Small intestine (tissue), 7 donors: ENCODE measurements at regions not wholly inside any gene's neighbourhood (a gene's known extent, or its start where the extent isn't known, plus 50 kb on each side); places are given as distances from the start of the nearest gene placed in this dataset.
"Not testable (repeated sequence)": the region's sequence is repeated elsewhere in the genome, so short reads cannot be mapped to it uniquely, and the experiment has no call there.

Source experiments
- DNase-seq, 2 donors: peaks; one replicate each; pipeline versions ENCODE4 v3.0.0 to v3.0.0-alpha.2; 2013
- FAIRE-seq: peaks from 2 replicates; lab custom pipeline; 2012; peaks lifted over from hg19 to GRCh38; lab: Jason Lieb, UNC
- H3K27ac ChIP-seq, 3 donors: one replicate each; pipeline ENCODE4 v1.5.1; 2013; ENCODE audit warnings: low read length in 2 of 3, mild to moderate bottlenecking in 2 of 3, control low read depth in 1 of 3, inconsistent platforms in 1 of 3, low read depth in 1 of 3, moderate library complexity in 1 of 3
- H3K27me3 ChIP-seq, 3 donors: one replicate each; pipeline ENCODE4 v1.6.1; 2013; ENCODE audit warnings: low read length in 3 of 3, inconsistent platforms in 1 of 3; ENCODE audit not compliant: control insufficient read depth in 3 of 3, insufficient read depth in 3 of 3
- H3K36me3 ChIP-seq, 3 donors: one replicate each; pipeline ENCODE4 v1.6.1; 2013; ENCODE audit warnings: low read length in 3 of 3, inconsistent platforms in 1 of 3, low read depth in 1 of 3, mild to moderate bottlenecking in 1 of 3, moderate library complexity in 1 of 3; ENCODE audit not compliant: control insufficient read depth in 3 of 3, insufficient read depth in 2 of 3
- H3K4me1 ChIP-seq, 3 donors: one replicate each; pipeline ENCODE4 v1.6.1; 2013; ENCODE audit warnings: low read length in 2 of 3, inconsistent platforms in 1 of 3, low read depth in 1 of 3, mild to moderate bottlenecking in 1 of 3, moderate library complexity in 1 of 3; ENCODE audit not compliant: control insufficient read depth in 3 of 3, insufficient read depth in 2 of 3
- H3K4me3 ChIP-seq, 3 donors: one replicate each; pipeline ENCODE4 v1.5.1; 2013; ENCODE audit warnings: low read length in 3 of 3, control low read depth in 1 of 3, inconsistent platforms in 1 of 3, low read depth in 1 of 3, mild to moderate bottlenecking in 1 of 3, moderate library complexity in 1 of 3
- H3K9me3 ChIP-seq, 2 donors: one replicate each; pipeline ENCODE4 v1.6.1; 2013; ENCODE audit warnings: low read depth in 1 of 2, low read length in 1 of 2; ENCODE audit not compliant: control insufficient read depth in 2 of 2, insufficient read depth in 1 of 2
- WGBS, 3 donors: extraction: QIAGEN DNeasy Blood & Tissue Kit; methylation state at CpG; one replicate each; pipeline ENCODE4 v1.1.7; 2013; 5-methylcytosine and 5-hydroxymethylcytosine counted together
- donor health status: healthy with polysubstance abuse.
- donor health status: control.
- donor health status: control.
- donor health status: Bipolar disorder and iron deficiency.
- donor health status: healthy.

- FAIRE-seq, H3K9me3 ChIP-seq, H3K4me1 ChIP-seq, DNase-seq, H3K27ac ChIP-seq, H3K36me3 ChIP-seq, H3K4me3 ChIP-seq, H3K27me3 ChIP-seq: not testable (repeated sequence)
Measured at GRCh38 chr1:145553795-145554194, 54.0 kb upstream of the GPR89A start.

- WGBS, 3 donors: 82 to 94% (median 85%) methylated on average over 2 of the region's 2 CpGs
- H3K4me3 ChIP-seq: no peak overlapping the region
- no peaks in the 10 kb centered on the region for H3K4me1 ChIP-seq
- no peak overlapping the region for H3K27ac ChIP-seq
- H3K27me3 ChIP-seq: peaks cover 0 to 3% (median 0%) of the 10 kb centered on the region in 3 donors
- H3K9me3 ChIP-seq: no peaks in the 10 kb centered on the region
- FAIRE-seq (no peak), DNase-seq (no peak)
- H3K36me3 ChIP-seq: no peaks in the 10 kb centered on the region
Measured at GRCh38 chr1:145545055-145545454, 62.7 kb upstream of the GPR89A start.

- H3K27ac ChIP-seq, H3K9me3 ChIP-seq, H3K27me3 ChIP-seq, FAIRE-seq, DNase-seq, H3K36me3 ChIP-seq, H3K4me3 ChIP-seq, H3K4me1 ChIP-seq: not testable (repeated sequence)
- 64 to 76% (median 74%) methylated on average over 3 to 4 of the region's 6 CpGs for WGBS, 3 donors
Measured at GRCh38 chr1:145541685-145542084, 66.1 kb upstream of the GPR89A start.

GRCh38 chr1:145541246-145541645, 66.5 kb upstream of the GPR89A start:
- FAIRE-seq, H3K4me3 ChIP-seq, DNase-seq, H3K27me3 ChIP-seq, H3K4me1 ChIP-seq, H3K27ac ChIP-seq, H3K36me3 ChIP-seq, H3K9me3 ChIP-seq: not testable (repeated sequence)
- 50 to 62% (median 57%) methylated on average over 9 of the region's 9 CpGs for WGBS, 3 donors

GRCh38 chr1:145538118-145538882, 69.5 kb upstream of the GPR89A start:
- not testable (repeated sequence) for H3K27me3 ChIP-seq, H3K9me3 ChIP-seq, H3K4me1 ChIP-seq, H3K4me3 ChIP-seq, H3K27ac ChIP-seq, H3K36me3 ChIP-seq, FAIRE-seq, DNase-seq
- 59 to 69% (median 68%) methylated on average over 3 of the region's 3 CpGs for WGBS, 3 donors

GRCh38 chr1:145537003-145537402, 70.8 kb upstream of the GPR89A start:
- not testable (repeated sequence) for H3K9me3 ChIP-seq, H3K4me1 ChIP-seq, DNase-seq, FAIRE-seq, H3K27me3 ChIP-seq, H3K27ac ChIP-seq, H3K4me3 ChIP-seq, H3K36me3 ChIP-seq
- 88 to 94% (median 93%) methylated on average over 2 of the region's 2 CpGs for WGBS, 3 donors

- H3K9me3 ChIP-seq, H3K27me3 ChIP-seq, DNase-seq, H3K36me3 ChIP-seq, H3K27ac ChIP-seq, FAIRE-seq, H3K4me1 ChIP-seq, H3K4me3 ChIP-seq: not testable (repeated sequence)
- WGBS, 3 donors: 0 to 6% (median 5%) methylated on average over 2 of the region's 2 CpGs
Measured at GRCh38 chr1:145535461-145535860, 72.3 kb upstream of the GPR89A start.

- FAIRE-seq, H3K9me3 ChIP-seq, H3K27me3 ChIP-seq, H3K4me3 ChIP-seq, H3K36me3 ChIP-seq, DNase-seq, H3K27ac ChIP-seq, H3K4me1 ChIP-seq: not testable (repeated sequence)
- whole genome bisulfite sequencing, 3 donors: 53 to 60% (median 57%) methylated on average over 1 of the region's 1 CpG
Measured at GRCh38 chr1:145528068-145528564, 79.7 kb upstream of the GPR89A start.

- H3K27ac ChIP-seq: peak overlapping the region in 1 of 3 donors; percentile 48
- not testable (repeated sequence) for H3K4me1 ChIP-seq, H3K36me3 ChIP-seq, FAIRE-seq, H3K4me3 ChIP-seq, H3K27me3 ChIP-seq, H3K9me3 ChIP-seq
- 74 to 81% (median 80%) methylated on average over 3 of the region's 3 CpGs for WGBS, 3 donors
- peak in 1 of 2 donors; percentile 7 for DNase-seq
Measured at GRCh38 chr1:145520159-145520558, 87.6 kb upstream of the GPR89A start.
